Activated CD4-positive, alpha-beta memory T cell treated with anti-CD3 and anti-CD28 coated beads for 36 hours (primary cell): ENCODE measurements at regions not wholly inside any gene's neighbourhood (a gene's known extent, or its start where the extent isn't known, plus 50 kb on each side); places are given as distances from the start of the nearest gene placed in this dataset.

Source experiments
- CTCF ChIA-PET: fragments of 350-600 bp; sonication (Branson Sonifier 250); formaldehyde crosslinking; loops from one replicate; lab custom pipeline; 2021; ENCODE audit warnings: antibody characterized with exemption, inconsistent platforms; lab: Charles Lee
- POLR2A ChIA-PET: fragments of 350-600 bp; sonication (Branson Sonifier 250); formaldehyde crosslinking; loops from one replicate; lab custom pipeline; 2021; ENCODE audit warnings: antibody characterized with exemption; lab: Charles Lee
- DNase-seq: peaks from one replicate; pipeline ENCODE4 v3.0.0-alpha.2; 2020
- H3K27ac Mint-ChIP-seq: one replicate; pipeline ENCODE4 v1.8.0; 2021; ENCODE audit warnings: mixed read lengths
- H3K27me3 Mint-ChIP-seq: one replicate; pipeline ENCODE4 v1.8.0; 2021; ENCODE audit warnings: mixed read lengths
- H3K36me3 Mint-ChIP-seq: one replicate; pipeline ENCODE4 v1.8.0; 2021; ENCODE audit warnings: mixed read lengths
- H3K4me1 Mint-ChIP-seq: one replicate; pipeline ENCODE4 v1.8.0; 2021; ENCODE audit warnings: low read depth, mixed read lengths
- H3K4me3 Mint-ChIP-seq: one replicate; pipeline ENCODE4 v1.8.0; 2021; ENCODE audit warnings: mild to moderate bottlenecking, mixed read lengths
- H3K9me3 Mint-ChIP-seq: one replicate; pipeline ENCODE4 v1.8.0; 2021; ENCODE audit warnings: mixed read lengths
- intact Hi-C: fragments of 100-400 bp; cut with micrococcal nuclease; formaldehyde crosslinking; loops from one replicate; pipeline ENCODE4 v1.15.1; 2023

- H3K4me1 Mint-ChIP-seq, result peaks cover 4% of the 10 kb centered on the region
- no peak overlapping the region for H3K4me3 Mint-ChIP-seq
- ChIA-PET POLR2A (no interaction called here), CTCF (no interaction called here)
- H3K36me3 Mint-ChIP-seq, result no peaks in the 10 kb centered on the region
- intact Hi-C loops, result loop anchor here (2.0 kb wide), 1 partner anchor 33 kb away; no protein-coding TSS in a partner anchor
- H3K27me3 Mint-ChIP-seq, result no peaks in the 10 kb centered on the region
- H3K27ac Mint-ChIP-seq, result no peak overlapping the region
- no peaks in the 10 kb centered on the region for H3K9me3 Mint-ChIP-seq
- DNase-seq, result no peak
Measured at GRCh38 chr5:96147866-96148265, 186.2 kb upstream of the ELL2 start.

GRCh38 chr5:96146675-96147074 is 185.0 kb upstream of the ELL2 start:
- DNase-seq, result peak; percentile 30
- peaks cover 4% of the 10 kb centered on the region for H3K4me1 Mint-ChIP-seq
- no peaks in the 10 kb centered on the region for H3K27me3 Mint-ChIP-seq
- no peak overlapping the region for H3K4me3 Mint-ChIP-seq
- H3K9me3 Mint-ChIP-seq, result no peaks in the 10 kb centered on the region
- ChIA-PET POLR2A (no interaction called here), CTCF (interaction anchor here (1.4 kb wide), 1 partner anchor 190 kb away, joined by 4 read pairs; no protein-coding TSS in a partner anchor)
- intact Hi-C loops, result loop anchor here (2.0 kb wide), 1 partner anchor 32 kb away; no protein-coding TSS in a partner anchor
- H3K36me3 Mint-ChIP-seq, result no peaks in the 10 kb centered on the region
- no peak overlapping the region for H3K27ac Mint-ChIP-seq

GRCh38 chr5:96144289-96144688 is 182.6 kb upstream of the ELL2 start:
- intact Hi-C loops, result no loop called here
- no peak for DNase-seq
- H3K36me3 Mint-ChIP-seq, result no peaks in the 10 kb centered on the region
- CTCF ChIA-PET, result interaction anchor here (0.6 kb wide), 1 partner anchor 192 kb away, joined by 3 read pairs; no protein-coding TSS in a partner anchor
- H3K27ac Mint-ChIP-seq, result no peak overlapping the region
- no peaks in the 10 kb centered on the region for H3K9me3 Mint-ChIP-seq
- POLR2A ChIA-PET, result no interaction called here
- H3K4me3 Mint-ChIP-seq, result no peak overlapping the region
- no peaks in the 10 kb centered on the region for H3K27me3 Mint-ChIP-seq
- H3K4me1 Mint-ChIP-seq, result peaks cover 4% of the 10 kb centered on the region

- DNase-seq, result no peak
- intact Hi-C loops, result no loop called here
- no peak overlapping the region for H3K27ac Mint-ChIP-seq
- no peaks in the 10 kb centered on the region for H3K9me3 Mint-ChIP-seq
- H3K4me1 Mint-ChIP-seq, result peaks cover 4% of the 10 kb centered on the region
- H3K27me3 Mint-ChIP-seq, result no peaks in the 10 kb centered on the region
- CTCF ChIA-PET, result no interaction called here
- no peak overlapping the region for H3K4me3 Mint-ChIP-seq
- no peaks in the 10 kb centered on the region for H3K36me3 Mint-ChIP-seq
- POLR2A ChIA-PET, result no interaction called here
Measured at GRCh38 chr5:96143450-96143849, 181.8 kb upstream of the ELL2 start.

GRCh38 chr5:96142786-96143434 is 181.3 kb upstream of the ELL2 start:
- Mint-ChIP-seq H3K27ac (no peak overlapping the region), H3K36me3 (no peaks in the 10 kb centered on the region), H3K4me1 (peaks cover 4% of the 10 kb centered on the region), H3K4me3 (no peak overlapping the region), H3K9me3 (no peaks in the 10 kb centered on the region), H3K27me3 (no peaks in the 10 kb centered on the region)
- no peak for DNase-seq
- ChIA-PET CTCF (no interaction called here), POLR2A (no interaction called here)
- intact Hi-C loops, result no loop called here

GRCh38 chr5:96142184-96142781 is 180.6 kb upstream of the ELL2 start:
- POLR2A ChIA-PET, result no interaction called here
- Mint-ChIP-seq H3K27ac (no peak overlapping the region), H3K36me3 (no peaks in the 10 kb centered on the region), H3K4me3 (no peak overlapping the region), H3K27me3 (no peaks in the 10 kb centered on the region), H3K9me3 (no peaks in the 10 kb centered on the region), H3K4me1 (peaks cover 4% of the 10 kb centered on the region)
- intact Hi-C loops, result no loop called here
- no peak for DNase-seq
- CTCF ChIA-PET, result no interaction called here

GRCh38 chr5:96141749-96142148 is 180.1 kb upstream of the ELL2 start:
- intact Hi-C loops, result no loop called here
- Mint-ChIP-seq H3K4me3 (no peak overlapping the region), H3K9me3 (no peaks in the 10 kb centered on the region), H3K4me1 (peaks cover 3% of the 10 kb centered on the region), H3K27ac (no peak overlapping the region), H3K27me3 (no peaks in the 10 kb centered on the region), H3K36me3 (no peaks in the 10 kb centered on the region)
- ChIA-PET CTCF (no interaction called here), POLR2A (no interaction called here)
- DNase-seq, result no peak

- H3K9me3 Mint-ChIP-seq, result no peaks in the 10 kb centered on the region
- POLR2A ChIA-PET, result no interaction called here
- no peaks in the 10 kb centered on the region for H3K4me1 Mint-ChIP-seq
- CTCF ChIA-PET, result no interaction called here
- DNase-seq, result no peak
- no peak overlapping the region for H3K27ac Mint-ChIP-seq
- intact Hi-C loops, result no loop called here
- no peaks in the 10 kb centered on the region for H3K36me3 Mint-ChIP-seq
- no peaks in the 10 kb centered on the region for H3K27me3 Mint-ChIP-seq
- no peak overlapping the region for H3K4me3 Mint-ChIP-seq
Measured at GRCh38 chr5:96140496-96140895, 178.8 kb upstream of the ELL2 start.

- no peaks in the 10 kb centered on the region for H3K27me3 Mint-ChIP-seq
- intact Hi-C loops, result no loop called here
- H3K36me3 Mint-ChIP-seq, result no peaks in the 10 kb centered on the region
- DNase-seq, result no peak
- no peak overlapping the region for H3K4me3 Mint-ChIP-seq
- no peaks in the 10 kb centered on the region for H3K4me1 Mint-ChIP-seq
- ChIA-PET CTCF (no interaction called here), POLR2A (no interaction called here)
- no peaks in the 10 kb centered on the region for H3K9me3 Mint-ChIP-seq
- no peak overlapping the region for H3K27ac Mint-ChIP-seq
Measured at GRCh38 chr5:96140084-96140483, 178.4 kb upstream of the ELL2 start.

GRCh38 chr5:96134886-96135285 is 173.2 kb upstream of the ELL2 start:
- Mint-ChIP-seq H3K4me1 (no peaks in the 10 kb centered on the region), H3K9me3 (no peaks in the 10 kb centered on the region), H3K27me3 (no peaks in the 10 kb centered on the region), H3K4me3 (no peak overlapping the region), H3K36me3 (no peaks in the 10 kb centered on the region), H3K27ac (no peak overlapping the region)
- ChIA-PET CTCF (no interaction called here), POLR2A (no interaction called here)
- no peak for DNase-seq
- intact Hi-C loops, result no loop called here

GRCh38 chr5:96133341-96134079 is 171.9 kb upstream of the ELL2 start:
- intact Hi-C loops, result no loop called here
- H3K27ac Mint-ChIP-seq, result no peak overlapping the region

GRCh38 chr5:96129276-96129675 is 167.6 kb upstream of the ELL2 start:
- no peak for DNase-seq
- Mint-ChIP-seq H3K27ac (no peak overlapping the region), H3K36me3 (no peaks in the 10 kb centered on the region), H3K9me3 (no peaks in the 10 kb centered on the region), H3K27me3 (peaks cover 14% of the 10 kb centered on the region), H3K4me3 (no peak overlapping the region), H3K4me1 (no peaks in the 10 kb centered on the region)
- CTCF ChIA-PET, result no interaction called here
- POLR2A ChIA-PET, result no interaction called here
- intact Hi-C loops, result no loop called here

More at GRCh38 chr5:96133341-96134079, 171.9 kb upstream of the ELL2 start:
- ChIA-PET CTCF (no interaction called here), POLR2A (no interaction called here)
- no peaks in the 10 kb centered on the region for H3K36me3 Mint-ChIP-seq
- H3K4me3 Mint-ChIP-seq, result no peak overlapping the region
- no peaks in the 10 kb centered on the region for H3K27me3 Mint-ChIP-seq
- H3K9me3 Mint-ChIP-seq, result no peaks in the 10 kb centered on the region
- no peaks in the 10 kb centered on the region for H3K4me1 Mint-ChIP-seq
- DNase-seq, result no peak
